Gastroesophageal sphincter (tissue), 3 donors: ENCODE measurements at regions not wholly inside any gene's neighbourhood (a gene's known extent, or its start where the extent isn't known, plus 50 kb on each side); places are given as distances from the start of the nearest gene placed in this dataset.

Experiments
- EP300 ChIP-seq: sonication (generic); formaldehyde crosslinking; IDR thresholded peaks from one replicate; pipeline ENCODE4 v1.6.1; 2017; ENCODE audit warnings: antibody characterized with exemption, mild to moderate bottlenecking
- POLR2AphosphoS5 ChIP-seq: sonication (generic); formaldehyde crosslinking; IDR thresholded peaks from one replicate; pipeline ENCODE4 v1.6.1; 2017; ENCODE audit warnings: antibody characterized with exemption
- TF ChIP-seq, protein P1 (sequence below), 4 experiments: fragments of 200-600 bp in 2 of 4; fragments of 450-650 bp in 2 of 4; sonication (generic) in 1 of 4; IDR thresholded peaks; one replicate each; pipeline ENCODE4 v1.5.1; 2017 to 2019; ENCODE audit warnings: antibody characterized with exemption in 4 of 4, mild to moderate bottlenecking in 2 of 4, moderate library complexity in 2 of 4

DNA sequence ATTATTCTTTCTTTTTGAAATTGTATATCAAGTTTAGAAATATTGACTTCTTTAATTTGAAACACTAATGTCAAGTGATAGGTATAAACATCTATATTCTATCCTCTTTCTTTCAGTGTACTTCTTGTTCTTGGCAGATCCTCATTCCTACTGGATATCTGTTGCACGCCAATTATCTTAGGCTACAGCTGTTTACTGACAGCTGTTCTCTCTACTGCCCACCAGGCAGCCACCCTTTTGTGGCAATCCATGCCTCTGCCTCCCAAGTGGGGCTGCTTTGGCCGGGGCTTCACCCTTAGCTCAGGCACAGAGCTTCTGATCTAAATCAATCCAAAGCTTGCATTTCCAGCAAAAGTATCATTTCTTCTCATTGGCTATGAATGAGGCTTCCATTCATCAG is 50.6 kb upstream of the ITSN2 start:
- TF ChIP-seq, protein P1, sequence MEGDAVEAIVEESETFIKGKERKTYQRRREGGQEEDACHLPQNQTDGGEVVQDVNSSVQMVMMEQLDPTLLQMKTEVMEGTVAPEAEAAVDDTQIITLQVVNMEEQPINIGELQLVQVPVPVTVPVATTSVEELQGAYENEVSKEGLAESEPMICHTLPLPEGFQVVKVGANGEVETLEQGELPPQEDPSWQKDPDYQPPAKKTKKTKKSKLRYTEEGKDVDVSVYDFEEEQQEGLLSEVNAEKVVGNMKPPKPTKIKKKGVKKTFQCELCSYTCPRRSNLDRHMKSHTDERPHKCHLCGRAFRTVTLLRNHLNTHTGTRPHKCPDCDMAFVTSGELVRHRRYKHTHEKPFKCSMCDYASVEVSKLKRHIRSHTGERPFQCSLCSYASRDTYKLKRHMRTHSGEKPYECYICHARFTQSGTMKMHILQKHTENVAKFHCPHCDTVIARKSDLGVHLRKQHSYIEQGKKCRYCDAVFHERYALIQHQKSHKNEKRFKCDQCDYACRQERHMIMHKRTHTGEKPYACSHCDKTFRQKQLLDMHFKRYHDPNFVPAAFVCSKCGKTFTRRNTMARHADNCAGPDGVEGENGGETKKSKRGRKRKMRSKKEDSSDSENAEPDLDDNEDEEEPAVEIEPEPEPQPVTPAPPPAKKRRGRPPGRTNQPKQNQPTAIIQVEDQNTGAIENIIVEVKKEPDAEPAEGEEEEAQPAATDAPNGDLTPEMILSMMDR (IDR thresholded peaks at IDR 0.05) = no peak
- TF ChIP-seq POLR2AphosphoS5 = no peak
- TF ChIP-seq EP300 = no peak
